SK-N-SH treated with all-trans-retinoic acid at 6 μM for 48 hours (cell line): ENCODE measurements at regions not wholly inside any gene's neighbourhood (a gene's known extent, or its start where the extent isn't known, plus 50 kb on each side); places are given as distances from the start of the nearest gene placed in this dataset.

Source experiments
- ATAC-seq: fragments of 200-7000 bp; cut with Tn5 transposase; 3 replicates; pipeline ENCODE4 v1.9.1; 2020; ENCODE audit warnings: mild to moderate bottlenecking, moderate library complexity
- ARNTL ChIP-seq: fragments of 450-650 bp; formaldehyde crosslinking; IDR thresholded peaks from 2 replicates; pipeline ENCODE4 v1.5.0; 2020; ENCODE audit warnings: low read depth, mild to moderate bottlenecking, moderate library complexity, borderline replicate concordance
- BACH2 ChIP-seq: fragments of 250-450 bp; sonication (Bioruptor Pico); IDR thresholded peaks from 2 replicates; pipeline ENCODE4 v1.9.0; 2021; ENCODE audit warnings: mild to moderate bottlenecking, borderline replicate concordance
- CREB5 ChIP-seq: fragments of 250-450 bp; sonication (Bioruptor Pico); IDR thresholded peaks from 2 replicates; pipeline ENCODE4 v1.5.1; 2020; ENCODE audit warnings: low read depth, mild to moderate bottlenecking, moderate library complexity
- CSDC2 ChIP-seq: fragments of 250-450 bp; sonication (Bioruptor Pico); IDR thresholded peaks from 2 replicates; pipeline ENCODE4 v1.5.0; 2020; ENCODE audit warnings: mild to moderate bottlenecking, moderate library complexity
- ESRRG ChIP-seq: fragments of 250-450 bp; sonication (Bioruptor Pico); IDR thresholded peaks from 2 replicates; pipeline ENCODE4 v1.6.1; 2021; ENCODE audit warnings: mild to moderate bottlenecking
- GLIS3 ChIP-seq: fragments of 250-450 bp; sonication (Bioruptor Pico); IDR thresholded peaks from 2 replicates; pipeline ENCODE4 v1.5.0; 2020; ENCODE audit warnings: mild to moderate bottlenecking, moderate library complexity
- ISL1 ChIP-seq: fragments of 250-450 bp; sonication (Bioruptor Pico); IDR thresholded peaks from 2 replicates; pipeline ENCODE4 v2.1.2; 2022; ENCODE audit warnings: mild to moderate bottlenecking, moderate library complexity
- OSR1 ChIP-seq: fragments of 250-450 bp; sonication (Bioruptor Pico); IDR thresholded peaks from 2 replicates; pipeline ENCODE4 v1.8.0; 2022; ENCODE audit warnings: moderate library complexity, mild to moderate bottlenecking, inconsistent platforms
- PATZ1 ChIP-seq: fragments of 250-450 bp; sonication (Bioruptor Pico); IDR thresholded peaks from 2 replicates; pipeline ENCODE4 v1.8.0; 2020; ENCODE audit warnings: mild to moderate bottlenecking, moderate library complexity, borderline replicate concordance
- POU6F1 ChIP-seq: fragments of 250-450 bp; sonication (Bioruptor Pico); IDR thresholded peaks from 2 replicates; pipeline ENCODE4 v1.8.0; 2021; ENCODE audit warnings: low read depth, mild to moderate bottlenecking, moderate library complexity, borderline replicate concordance
- PPARA ChIP-seq: fragments of 250-450 bp; sonication (Bioruptor Pico); IDR thresholded peaks from 2 replicates; pipeline ENCODE4 v1.5.0; 2020; ENCODE audit warnings: mild to moderate bottlenecking, borderline replicate concordance
- RARB ChIP-seq: fragments of 250-450 bp; sonication (Bioruptor Pico); IDR thresholded peaks from 2 replicates; pipeline ENCODE4 v1.8.0; 2021; ENCODE audit warnings: mild to moderate bottlenecking, moderate library complexity
- SNAI2 ChIP-seq: fragments of 250-450 bp; sonication (Bioruptor Pico); IDR thresholded peaks from 2 replicates; pipeline ENCODE4 v1.5.0; 2020; ENCODE audit warnings: mild to moderate bottlenecking, moderate library complexity
- TCF4 ChIP-seq: fragments of 250-450 bp; sonication (Bioruptor Pico); IDR thresholded peaks from 2 replicates; pipeline ENCODE4 v1.8.0; 2021; ENCODE audit warnings: mild to moderate bottlenecking, moderate library complexity, borderline replicate concordance
- TOX ChIP-seq: fragments of 250-450 bp; sonication (Bioruptor Pico); IDR thresholded peaks from 2 replicates; pipeline ENCODE4 v1.8.0; 2021; ENCODE audit warnings: mild to moderate bottlenecking, moderate library complexity, borderline replicate concordance
- ZC3H10 ChIP-seq: fragments of 250-450 bp; sonication (Bioruptor Pico); IDR thresholded peaks from 2 replicates; pipeline ENCODE4 v1.5.1; 2021; ENCODE audit warnings: mild to moderate bottlenecking, moderate library complexity
- ZFP3 ChIP-seq: fragments of 250-450 bp; sonication (Bioruptor Pico); IDR thresholded peaks from 2 replicates; pipeline ENCODE4 v1.5.0; 2020; ENCODE audit warnings: mild to moderate bottlenecking, moderate library complexity
- ZFP30 ChIP-seq: fragments of 450-650 bp; formaldehyde crosslinking; IDR thresholded peaks from 2 replicates; pipeline ENCODE4 v1.5.0; 2022; ENCODE audit warnings: mild to moderate bottlenecking, moderate library complexity
- ZNF565 ChIP-seq: fragments of 450-650 bp; formaldehyde crosslinking; conservative IDR thresholded peaks from 2 replicates; pipeline ENCODE4 v1.5.0; 2020; ENCODE audit warnings: low read depth, mild to moderate bottlenecking, moderate library complexity
- ZNF70 ChIP-seq: fragments of 450-650 bp; formaldehyde crosslinking; IDR thresholded peaks from 2 replicates; pipeline ENCODE4 v1.5.0; 2020; ENCODE audit warnings: mild to moderate bottlenecking, moderate library complexity
- ZNF8 ChIP-seq: fragments of 450-650 bp; formaldehyde crosslinking; IDR thresholded peaks from 2 replicates; pipeline ENCODE4 v1.5.0; 2020; ENCODE audit warnings: mild to moderate bottlenecking, moderate library complexity
- TF ChIP-seq, protein P1 (sequence below): fragments of 250-450 bp; sonication (Bioruptor Pico); IDR thresholded peaks from 2 replicates; pipeline ENCODE4 v1.5.1; 2021; ENCODE audit warnings: mild to moderate bottlenecking, moderate library complexity

GRCh38 chr10:130627346-130628045 lies 491.3 kb downstream of the GLRX3 start (continued):
- TF ChIP-seq ZNF565 (CRISPR knock-in tag) (no peak), OSR1 (CRISPR knock-in tag) (no peak), ZFP30 (CRISPR knock-in tag) (no peak)

- TF ChIP-seq ISL1 (CRISPR knock-in tag) = no peak
- TF ChIP-seq ZNF565 (CRISPR knock-in tag) = no peak
- TF ChIP-seq, protein P1, sequence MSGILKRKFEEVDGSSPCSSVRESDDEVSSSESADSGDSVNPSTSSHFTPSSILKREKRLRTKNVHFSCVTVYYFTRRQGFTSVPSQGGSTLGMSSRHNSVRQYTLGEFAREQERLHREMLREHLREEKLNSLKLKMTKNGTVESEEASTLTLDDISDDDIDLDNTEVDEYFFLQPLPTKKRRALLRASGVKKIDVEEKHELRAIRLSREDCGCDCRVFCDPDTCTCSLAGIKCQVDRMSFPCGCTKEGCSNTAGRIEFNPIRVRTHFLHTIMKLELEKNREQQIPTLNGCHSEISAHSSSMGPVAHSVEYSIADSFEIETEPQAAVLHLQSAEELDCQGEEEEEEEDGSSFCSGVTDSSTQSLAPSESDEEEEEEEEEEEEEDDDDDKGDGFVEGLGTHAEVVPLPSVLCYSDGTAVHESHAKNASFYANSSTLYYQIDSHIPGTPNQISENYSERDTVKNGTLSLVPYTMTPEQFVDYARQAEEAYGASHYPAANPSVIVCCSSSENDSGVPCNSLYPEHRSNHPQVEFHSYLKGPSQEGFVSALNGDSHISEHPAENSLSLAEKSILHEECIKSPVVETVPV (CRISPR knock-in tag) = no peak
- TF ChIP-seq ZC3H10 (CRISPR knock-in tag) = no peak
- no peak for TF ChIP-seq ZFP30 (CRISPR knock-in tag)
- no peak for TF ChIP-seq OSR1 (CRISPR knock-in tag)
- TF ChIP-seq CREB5 (CRISPR knock-in tag) = no peak
- no peak for TF ChIP-seq RARB
- TF ChIP-seq BACH2 (CRISPR knock-in tag) = no peak
- no peak for ATAC-seq
These were observed 493.9 kb downstream of the GLRX3 start for GRCh38 chr10:130630135-130630534.

DNA sequence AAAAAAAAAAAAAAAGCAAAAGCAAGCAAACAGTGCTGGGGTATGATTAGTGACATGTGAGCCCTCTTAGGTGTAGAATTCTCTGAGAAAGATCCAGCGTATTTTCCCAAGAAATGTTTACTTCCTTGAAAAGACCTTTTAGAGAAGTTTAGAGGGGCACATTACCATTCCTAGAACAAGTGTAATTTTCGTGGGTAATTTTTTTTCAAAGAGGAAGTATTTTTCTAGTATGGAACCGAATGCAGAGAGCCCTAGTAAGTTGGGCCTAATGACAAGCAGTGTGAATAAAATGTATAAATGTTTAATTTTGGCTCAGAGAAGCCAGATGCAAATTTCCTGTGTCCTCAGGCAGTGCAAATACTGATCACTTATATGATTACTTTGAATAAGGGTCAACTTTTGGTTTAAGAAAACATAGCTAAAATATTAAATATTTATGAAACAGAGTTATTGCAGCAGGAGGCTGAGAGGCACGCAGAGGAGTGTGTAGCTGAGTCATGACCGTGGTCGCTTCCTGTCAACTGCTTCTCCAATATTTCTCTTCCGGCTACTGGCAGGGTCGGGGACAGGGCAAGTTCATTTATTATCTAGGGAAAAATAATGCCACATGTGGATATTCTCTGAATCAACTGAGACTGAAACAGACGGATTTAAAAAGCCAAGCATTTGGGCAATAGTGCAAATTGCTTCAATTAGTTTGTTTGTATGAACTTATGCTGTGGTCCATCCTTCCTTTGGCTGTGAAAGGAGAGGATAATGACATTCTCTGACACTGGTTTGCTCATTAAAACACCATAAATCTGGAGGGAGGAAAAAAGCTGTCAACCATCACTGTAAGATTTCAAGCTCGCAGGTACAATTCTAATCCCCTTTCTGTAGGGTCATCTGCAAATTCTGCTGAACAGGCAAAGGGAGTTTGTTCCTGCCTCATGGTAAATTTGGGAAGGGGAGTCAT lies 495.2 kb downstream of the GLRX3 start:
- ATAC-seq = no peak
- TF ChIP-seq CREB5 (CRISPR knock-in tag) = no peak
- TF ChIP-seq ZNF70 (CRISPR knock-in tag) = no peak
- no peak for TF ChIP-seq TOX (CRISPR knock-in tag)
- no peak for TF ChIP-seq ISL1 (CRISPR knock-in tag)
- TF ChIP-seq ARNTL (CRISPR knock-in tag) = no peak
- no peak for TF ChIP-seq OSR1 (CRISPR knock-in tag)
- TF ChIP-seq BACH2 (CRISPR knock-in tag) = no peak
- no peak; the same call in 1 of the 2 replicates for TF ChIP-seq ZFP3
- no peak for TF ChIP-seq CSDC2 (CRISPR knock-in tag)
- TF ChIP-seq SNAI2 = no peak
- no peak for TF ChIP-seq PPARA
- no peak for TF ChIP-seq GLIS3 (CRISPR knock-in tag)
- TF ChIP-seq, protein P1 (CRISPR knock-in tag) = no peak
- no peak for TF ChIP-seq POU6F1 (CRISPR knock-in tag)
- TF ChIP-seq, all 23 proteins: peak for 0

DNA sequence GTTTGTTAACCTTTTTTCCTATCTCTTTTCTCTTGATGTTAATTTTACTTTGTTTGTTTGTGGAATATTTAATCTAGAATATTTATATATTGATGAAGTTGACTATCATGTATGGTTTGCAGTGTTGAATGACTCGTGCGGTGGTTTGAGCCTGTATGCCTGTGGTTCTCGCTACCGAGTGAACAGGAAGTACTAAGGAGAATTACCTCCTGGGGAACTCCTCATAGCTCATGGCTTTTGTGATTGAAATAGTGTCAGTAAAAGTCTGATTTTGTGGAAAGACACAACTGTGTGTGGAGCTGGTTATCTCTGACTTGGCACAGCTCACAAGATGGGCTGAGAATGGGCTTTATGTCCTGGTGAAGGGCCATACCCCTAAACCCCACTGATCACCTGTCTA lies 498.6 kb downstream of the GLRX3 start:
- no peak for ATAC-seq
- TF ChIP-seq ESRRG (CRISPR knock-in tag) (no peak), POU6F1 (CRISPR knock-in tag) (no peak), CSDC2 (CRISPR knock-in tag) (no peak), GLIS3 (CRISPR knock-in tag) (no peak), OSR1 (CRISPR knock-in tag) (no peak), TCF4 (CRISPR knock-in tag) (no peak), BACH2 (CRISPR knock-in tag) (no peak), ZNF8 (CRISPR knock-in tag) (no peak), PATZ1 (CRISPR knock-in tag) (no peak), ZC3H10 (CRISPR knock-in tag) (no peak), ARNTL (CRISPR knock-in tag) (no peak), ZNF70 (CRISPR knock-in tag) (no peak), ISL1 (CRISPR knock-in tag) (no peak)
